Heart right ventricle (tissue), 16 donors: ENCODE measurements at regions not wholly inside any gene's neighbourhood (a gene's known extent, or its start where the extent isn't known, plus 50 kb on each side); places are given as distances from the start of the nearest gene placed in this dataset.

Source experiments
- ATAC-seq, 8 donors: fragments of 200-7000 bp; cut with Tn5 transposase; one replicate each; pipeline ENCODE4 v1.9.1; 2020; ENCODE audit warnings: mild to moderate bottlenecking in 8 of 8, moderate library complexity in 8 of 8, moderate number of reproducible peaks in 1 of 8
- DNase-seq, 2 donors: peaks; one replicate each; pipeline ENCODE4 v3.0.0-alpha.2; 2020
- H3K27ac ChIP-seq, 10 donors: fragments of 200-600 bp; sonication (generic) in 2 of 10; one replicate each; pipeline versions ENCODE4 v1.5.0 to v1.8.0; 2020 to 2022; ENCODE audit warnings: mild to moderate bottlenecking in 3 of 10
- H3K27me3 ChIP-seq, 7 donors: fragments of 200-600 bp; one replicate each; pipeline ENCODE4 v1.8.0; 2021 to 2022; ENCODE audit warnings: mild to moderate bottlenecking in 2 of 7
- H3K36me3 ChIP-seq, 9 donors: fragments of 200-600 bp; sonication (generic) in 1 of 9; one replicate each; pipeline versions ENCODE4 v1.5.0 to v1.8.0; 2020 to 2022; ENCODE audit warnings: mild to moderate bottlenecking in 2 of 9
- H3K4me1 ChIP-seq, 9 donors: fragments of 200-600 bp; sonication (generic) in 1 of 9; one replicate each; pipeline versions ENCODE4 v1.5.0 to v1.8.0; 2020 to 2022; ENCODE audit warnings: mild to moderate bottlenecking in 4 of 9
- H3K4me3 ChIP-seq, 10 donors: fragments of 200-600 bp; sonication (generic) in 2 of 10; one replicate each; pipeline versions ENCODE4 v1.5.0 to v1.8.0; 2020 to 2022; ENCODE audit warnings: mild to moderate bottlenecking in 7 of 10, moderate library complexity in 2 of 10
- H3K9me3 ChIP-seq, 11 donors: fragments of 200-600 bp in 10 of 11; sonication (generic) in 2 of 11; one replicate each; pipeline versions ENCODE4 v1.5.0 to v1.8.0; 2013 to 2022; ENCODE audit warnings: mild to moderate bottlenecking in 2 of 11, control low read depth in 1 of 11, moderate library complexity in 1 of 11
- WGBS, 2 donors: extraction: QIAGEN DNeasy Blood & Tissue Kit; methylation state at CpG; one replicate each; pipeline ENCODE4 v1.1.7; 2013; ENCODE audit warnings: inconsistent platforms in 1 of 2; 5-methylcytosine and 5-hydroxymethylcytosine counted together
- intact Hi-C, 10 donors: fragments of 100-400 bp; cut with DNase I; formaldehyde crosslinking; loops; one replicate each; pipeline versions ENCODE4 v1.11.1 to v1.14.2; 2022
- TF ChIP-seq, protein P1 (sequence below), 9 donors: fragments of 200-600 bp; sonication (generic) in 2 of 9; IDR thresholded peaks; one replicate each; pipeline versions ENCODE4 v1.5.0 to v1.8.0; 2021 to 2022; ENCODE audit warnings: antibody characterized with exemption in 9 of 9, mild to moderate bottlenecking in 5 of 9, moderate library complexity in 1 of 9
- donor health status: Arrhythmogenic right ventricular cardiomyopathy.
- donor health status: ischemic (EF 13 %, LVEDD 7.1; RV severe dilation, severe dysfunction).
- donor health status: healthy with polysubstance abuse.
- donor health status: DM: no; HTN: yes; CAD: no.
- donor health status: DM: no; HTN: no; CAD: no.
- donor health status: ischemic (EF 25% LVEDD 6.9; RV normal size, moderate dysfunction).
- donor health status: ischemic (EF 25% LVEDD 5.7; RV mildly dilated, moderate dysfunction).
- donor health status: healthy.
- donor health status: DM: yes; HTN: yes; CAD: no.
- donor health status: Ischemic cardiomyopathy.
- donor health status: ischemic (EF 35%, LVEDD 5.7; RV mildly dilated, moderate dysfunction).
- donor health status: nonischemic (EF 11% LVEDD 7.7; RV severe dilation, severe dysfunction).
- donor health status: DM: yes; HTN: yes; CAD: no.
- donor health status: PGD.
- donor health status: ischemic (EF 29% LVEDD 5.4; RV normal size, mild dysfunction).
- donor health status: nonischemic (EF 23%, LVEDD 6.1; RV moderate dilation, normal function).

DNA sequence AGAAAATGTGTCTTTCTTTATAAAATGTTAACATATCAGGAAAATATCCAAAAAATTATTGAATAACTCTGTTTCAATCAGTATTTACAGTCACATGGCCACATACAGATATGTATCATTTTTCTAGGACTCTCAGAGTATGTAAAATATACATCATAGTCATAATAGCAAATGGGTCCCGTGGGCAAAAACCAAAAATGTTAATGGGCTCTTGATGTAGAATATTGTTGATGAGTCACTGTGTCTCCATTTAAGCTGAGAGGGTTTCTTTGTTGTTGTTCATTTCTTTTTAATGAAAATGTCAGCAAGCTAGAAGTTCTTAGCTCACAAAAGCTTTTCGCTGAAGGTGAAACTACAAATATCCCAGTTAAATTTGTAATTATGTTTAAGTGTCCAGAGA is 1713.1 kb upstream of the PCDH20 start:
- WGBS, 2 donors = 83 to 90% methylated on average over 2 of the region's 2 CpGs
- DNase-seq = no peak
- Histone ChIP-seq H3K9me3 (no peaks in the 10 kb centered on the region), H3K36me3 (no peaks in the 10 kb centered on the region), H3K27ac (no peak overlapping the region), H3K4me3 (no peak overlapping the region), H3K4me1 (no peaks in the 10 kb centered on the region), H3K27me3 (no peaks in the 10 kb centered on the region)
- TF ChIP-seq, protein P1, sequence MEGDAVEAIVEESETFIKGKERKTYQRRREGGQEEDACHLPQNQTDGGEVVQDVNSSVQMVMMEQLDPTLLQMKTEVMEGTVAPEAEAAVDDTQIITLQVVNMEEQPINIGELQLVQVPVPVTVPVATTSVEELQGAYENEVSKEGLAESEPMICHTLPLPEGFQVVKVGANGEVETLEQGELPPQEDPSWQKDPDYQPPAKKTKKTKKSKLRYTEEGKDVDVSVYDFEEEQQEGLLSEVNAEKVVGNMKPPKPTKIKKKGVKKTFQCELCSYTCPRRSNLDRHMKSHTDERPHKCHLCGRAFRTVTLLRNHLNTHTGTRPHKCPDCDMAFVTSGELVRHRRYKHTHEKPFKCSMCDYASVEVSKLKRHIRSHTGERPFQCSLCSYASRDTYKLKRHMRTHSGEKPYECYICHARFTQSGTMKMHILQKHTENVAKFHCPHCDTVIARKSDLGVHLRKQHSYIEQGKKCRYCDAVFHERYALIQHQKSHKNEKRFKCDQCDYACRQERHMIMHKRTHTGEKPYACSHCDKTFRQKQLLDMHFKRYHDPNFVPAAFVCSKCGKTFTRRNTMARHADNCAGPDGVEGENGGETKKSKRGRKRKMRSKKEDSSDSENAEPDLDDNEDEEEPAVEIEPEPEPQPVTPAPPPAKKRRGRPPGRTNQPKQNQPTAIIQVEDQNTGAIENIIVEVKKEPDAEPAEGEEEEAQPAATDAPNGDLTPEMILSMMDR (IDR thresholded peaks at IDR 0.05) = no peak
- intact Hi-C loops = no loop called here
- ATAC-seq = no peak

DNA sequence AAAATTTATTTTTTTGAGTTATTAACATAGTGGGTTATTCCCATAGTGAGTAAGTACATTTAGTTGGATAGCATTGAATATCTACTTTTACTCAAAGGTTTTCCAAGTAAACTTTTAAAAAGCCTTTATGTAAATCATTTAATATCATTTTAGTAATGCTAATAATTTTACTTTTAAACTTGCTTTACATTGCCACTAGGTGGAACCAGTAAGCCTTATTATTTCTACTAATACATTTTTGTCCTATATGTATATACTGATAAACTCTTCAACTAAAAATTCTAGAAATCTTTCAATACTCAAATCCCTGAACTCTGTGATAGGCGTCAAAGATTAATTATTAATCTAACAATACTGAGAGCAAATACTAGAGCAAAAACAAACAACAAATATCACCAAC is 1709.2 kb upstream of the PCDH20 start:
- Histone ChIP-seq H3K27ac (no peak overlapping the region), H3K9me3 (no peaks in the 10 kb centered on the region), H3K36me3 (no peaks in the 10 kb centered on the region), H3K27me3 (no peaks in the 10 kb centered on the region), H3K4me1 (no peaks in the 10 kb centered on the region), H3K4me3 (no peak overlapping the region)
- TF ChIP-seq, protein P1 (IDR thresholded peaks at IDR 0.05) = peak in 6 of 9 donors; percentile 13 to 44 (median 22)
- ATAC-seq = no peak
- intact Hi-C loops = no loop called here
- WGBS, 2 donors = 25 to 48% methylated on average over 1 of the region's 1 CpG
- DNase-seq = no peak

DNA sequence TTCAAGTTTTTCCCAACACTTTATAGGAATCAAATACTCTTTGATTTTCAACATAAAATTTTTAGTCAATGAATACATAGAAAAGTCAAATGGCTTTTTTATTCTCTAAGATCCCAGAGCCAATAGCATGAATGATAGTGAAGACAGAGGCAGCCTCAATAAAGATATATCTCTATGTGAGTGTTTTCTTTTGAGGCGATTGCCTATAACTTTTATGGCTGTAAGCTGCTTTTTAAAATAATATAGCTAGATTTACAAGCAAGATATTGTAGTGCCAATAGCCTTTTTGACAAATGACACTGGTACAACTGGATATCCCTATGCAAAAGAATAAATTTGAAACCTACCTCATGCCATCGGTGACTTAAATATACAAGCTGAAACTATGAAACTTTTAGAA is 1705.2 kb upstream of the PCDH20 start:
- TF ChIP-seq, protein P1 (IDR thresholded peaks at IDR 0.05) = no peak
- Histone ChIP-seq H3K27me3 (no peaks in the 10 kb centered on the region), H3K27ac (no peak overlapping the region), H3K4me1 (no peaks in the 10 kb centered on the region), H3K36me3 (no peaks in the 10 kb centered on the region), H3K9me3 (no peaks in the 10 kb centered on the region), H3K4me3 (no peak overlapping the region)
- no peak for DNase-seq
- intact Hi-C loops = no loop called here
- ATAC-seq = no peak
- WGBS, 2 donors = 86 to 87% methylated on average over 2 of the region's 2 CpGs

DNA sequence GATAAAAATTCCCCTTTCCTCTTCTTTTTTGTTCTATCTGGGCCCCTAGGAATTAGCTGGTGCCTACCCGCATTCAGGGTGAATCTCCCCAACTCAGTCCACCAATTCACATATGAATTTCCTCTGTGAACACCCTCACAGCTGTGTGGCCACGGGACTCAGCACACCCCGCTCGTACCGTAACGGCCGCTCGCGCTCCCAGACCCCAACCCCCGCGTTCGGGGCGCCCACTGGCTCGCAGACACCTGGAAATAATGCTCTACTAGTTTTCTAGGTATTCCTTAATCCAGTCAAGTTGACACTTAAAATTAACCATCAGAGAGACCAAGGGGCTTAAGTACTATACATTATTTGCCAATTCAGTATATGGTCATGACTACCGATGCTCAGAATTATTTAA is 1702.1 kb upstream of the PCDH20 start:
- no peaks in the 10 kb centered on the region for H3K4me1 ChIP-seq
- H3K9me3 ChIP-seq = no peaks in the 10 kb centered on the region
- no peaks in the 10 kb centered on the region for H3K36me3 ChIP-seq
- TF ChIP-seq, protein P1 (IDR thresholded peaks at IDR 0.05) = no peak
- no peaks in the 10 kb centered on the region for H3K27me3 ChIP-seq
- no peak for ATAC-seq
- WGBS, 2 donors = 93 to 94% methylated on average over 15 of the region's 15 CpGs
- no peak overlapping the region for H3K27ac ChIP-seq
- H3K4me3 ChIP-seq = no peak overlapping the region
- intact Hi-C loops = no loop called here
- no peak for DNase-seq
